Activated CD8-positive, alpha-beta T cell treated with anti-CD3 and anti-CD28 coated beads for 36 hours (primary cell): ENCODE measurements at regions not wholly inside any gene's neighbourhood (a gene's known extent, or its start where the extent isn't known, plus 50 kb on each side); places are given as distances from the start of the nearest gene placed in this dataset.
A peak's percentile ranks its signal among the peaks of the same experiment; 100 is the strongest.

Source experiments
- ATAC-seq: fragments of 200-7000 bp; cut with Tn5 transposase; one replicate; pipeline ENCODE4 v1.10.0; 2021; ENCODE audit warnings: mild to moderate bottlenecking, moderate library complexity
- CTCF ChIA-PET: fragments of 350-600 bp; sonication (Branson Sonifier 250); formaldehyde crosslinking; loops from one replicate; lab custom pipeline; 2021; ENCODE audit warnings: antibody characterized with exemption; lab: Charles Lee
- POLR2A ChIA-PET: fragments of 350-600 bp; sonication (Branson Sonifier 250); formaldehyde crosslinking; loops from one replicate; lab custom pipeline; 2021; ENCODE audit warnings: antibody characterized with exemption; lab: Charles Lee
- DNase-seq: peaks from one replicate; pipeline ENCODE4 v3.0.0-alpha.2; 2020
- H3K27ac Mint-ChIP-seq: one replicate; pipeline ENCODE4 v1.8.0; 2021; ENCODE audit warnings: mild to moderate bottlenecking, mixed read lengths
- H3K27me3 Mint-ChIP-seq: one replicate; pipeline ENCODE4 v1.8.0; 2021; ENCODE audit warnings: mixed read lengths
- H3K36me3 Mint-ChIP-seq: one replicate; pipeline ENCODE4 v1.8.0; 2021; ENCODE audit warnings: low read depth, mixed read lengths
- H3K4me1 Mint-ChIP-seq: one replicate; pipeline ENCODE4 v1.8.0; 2021; ENCODE audit warnings: low read depth, mixed read lengths
- H3K4me3 Mint-ChIP-seq: one replicate; pipeline ENCODE4 v1.8.0; 2021; ENCODE audit warnings: mild to moderate bottlenecking, moderate library complexity, mixed read lengths
- H3K9me3 Mint-ChIP-seq: one replicate; pipeline ENCODE4 v1.8.0; 2021; ENCODE audit warnings: mixed read lengths
- intact Hi-C: fragments of 100-400 bp; cut with micrococcal nuclease; formaldehyde crosslinking; loops from one replicate; pipeline ENCODE4 v1.10.0; 2022
- TF ChIP-seq, protein P1 (sequence below): fragments of 200-600 bp; IDR thresholded peaks from one replicate; pipeline ENCODE4 v1.8.0; 2022; ENCODE audit warnings: antibody characterized with exemption, mild to moderate bottlenecking

DNA sequence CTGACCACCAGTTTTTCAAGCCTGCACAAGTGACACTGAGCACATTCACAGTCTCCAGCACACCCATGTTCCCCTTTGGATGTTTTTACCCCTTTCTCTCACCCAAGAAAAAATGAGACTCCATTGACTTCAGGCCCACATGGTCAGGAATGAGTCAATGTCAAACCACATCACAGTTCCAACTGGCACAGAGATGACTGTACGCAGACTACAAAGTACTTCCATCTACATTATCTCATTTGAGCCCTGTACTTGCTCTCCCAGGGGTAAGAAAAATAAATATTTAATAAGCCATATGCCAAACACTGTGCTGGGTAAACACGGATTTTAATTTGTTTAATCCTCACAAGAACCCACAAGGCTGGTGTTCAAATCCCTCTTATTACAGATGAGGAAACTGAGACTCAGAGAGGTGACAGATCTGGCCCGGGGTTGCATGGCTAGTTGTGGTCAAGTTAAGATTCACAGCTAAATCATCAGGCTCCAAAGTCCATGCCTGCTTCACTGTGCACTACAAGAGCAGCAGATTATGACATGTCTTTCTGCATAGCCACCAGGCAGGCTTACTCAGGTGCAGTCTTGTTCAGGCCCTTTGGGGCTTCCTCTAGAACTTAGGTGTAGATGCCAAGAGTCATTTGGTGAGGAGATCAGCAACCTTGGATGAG, 106.1 kb downstream of the TXNL1 start:
- ChIA-PET CTCF (no interaction called here), POLR2A (no interaction called here)
- Mint-ChIP-seq H3K4me3 (no peak overlapping the region), H3K4me1 (peaks cover 6% of the 10 kb centered on the region), H3K27ac (no peak overlapping the region), H3K27me3 (peaks cover 7% of the 10 kb centered on the region), H3K9me3 (peaks cover 2% of the 10 kb centered on the region), H3K36me3 (no peaks in the 10 kb centered on the region)
- DNase-seq (peak; percentile 49), ATAC-seq (peak; percentile 79)
- TF ChIP-seq, protein P1, sequence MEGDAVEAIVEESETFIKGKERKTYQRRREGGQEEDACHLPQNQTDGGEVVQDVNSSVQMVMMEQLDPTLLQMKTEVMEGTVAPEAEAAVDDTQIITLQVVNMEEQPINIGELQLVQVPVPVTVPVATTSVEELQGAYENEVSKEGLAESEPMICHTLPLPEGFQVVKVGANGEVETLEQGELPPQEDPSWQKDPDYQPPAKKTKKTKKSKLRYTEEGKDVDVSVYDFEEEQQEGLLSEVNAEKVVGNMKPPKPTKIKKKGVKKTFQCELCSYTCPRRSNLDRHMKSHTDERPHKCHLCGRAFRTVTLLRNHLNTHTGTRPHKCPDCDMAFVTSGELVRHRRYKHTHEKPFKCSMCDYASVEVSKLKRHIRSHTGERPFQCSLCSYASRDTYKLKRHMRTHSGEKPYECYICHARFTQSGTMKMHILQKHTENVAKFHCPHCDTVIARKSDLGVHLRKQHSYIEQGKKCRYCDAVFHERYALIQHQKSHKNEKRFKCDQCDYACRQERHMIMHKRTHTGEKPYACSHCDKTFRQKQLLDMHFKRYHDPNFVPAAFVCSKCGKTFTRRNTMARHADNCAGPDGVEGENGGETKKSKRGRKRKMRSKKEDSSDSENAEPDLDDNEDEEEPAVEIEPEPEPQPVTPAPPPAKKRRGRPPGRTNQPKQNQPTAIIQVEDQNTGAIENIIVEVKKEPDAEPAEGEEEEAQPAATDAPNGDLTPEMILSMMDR: no peak
- intact Hi-C loops: no loop called here

DNA sequence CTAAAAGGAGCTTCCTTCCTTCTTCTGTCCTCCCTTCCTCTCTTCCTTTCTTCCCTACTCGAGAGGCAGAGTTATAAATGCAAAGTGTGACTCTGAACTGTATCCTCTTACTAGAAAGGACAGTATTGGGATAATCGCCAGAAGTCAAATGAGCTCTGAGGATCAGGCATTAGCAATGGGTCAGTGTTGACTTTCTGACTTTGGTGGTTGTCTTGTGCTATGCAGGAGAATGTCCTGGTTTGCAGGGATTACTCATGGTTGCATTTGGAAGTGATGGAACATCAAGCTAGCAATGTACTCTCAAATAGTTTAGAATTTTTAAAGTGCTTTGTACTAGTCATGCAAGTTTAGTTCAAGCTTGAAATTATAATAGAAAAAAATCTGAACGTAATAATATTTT, 115.6 kb downstream of the TXNL1 start:
- intact Hi-C loops: no loop called here
- DNase-seq (no peak), ATAC-seq (no peak)
- ChIA-PET CTCF (no interaction called here), POLR2A (no interaction called here)
- Mint-ChIP-seq H3K9me3 (no peaks in the 10 kb centered on the region), H3K27me3 (peaks cover 2% of the 10 kb centered on the region), H3K36me3 (no peaks in the 10 kb centered on the region), H3K4me3 (no peak overlapping the region), H3K4me1 (no peaks in the 10 kb centered on the region), H3K27ac (no peak overlapping the region)
- TF ChIP-seq, protein P1: no peak

DNA sequence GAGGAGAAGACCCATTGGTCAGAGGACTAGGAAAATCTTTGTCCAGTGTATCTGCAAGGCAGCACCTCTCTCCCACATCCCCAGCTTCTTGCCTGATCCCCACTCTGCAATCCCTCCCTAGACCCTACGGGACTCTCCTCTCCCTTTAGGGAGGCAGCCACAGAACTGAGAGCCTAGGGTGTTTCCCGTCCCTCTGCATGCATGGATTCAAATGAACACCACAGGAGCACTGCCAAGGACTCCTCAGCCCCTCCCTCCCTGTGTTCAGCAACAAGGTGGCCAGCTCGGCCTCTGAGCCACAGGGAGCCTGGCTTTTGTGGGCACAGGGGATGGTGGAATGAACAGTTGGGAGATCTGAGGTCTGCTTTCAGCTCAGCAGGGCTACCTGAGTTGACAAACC, 117.1 kb downstream of the TXNL1 start:
- Mint-ChIP-seq H3K4me1 (no peaks in the 10 kb centered on the region), H3K36me3 (no peaks in the 10 kb centered on the region), H3K27ac (no peak overlapping the region), H3K4me3 (no peak overlapping the region), H3K9me3 (no peaks in the 10 kb centered on the region), H3K27me3 (peaks cover 4% of the 10 kb centered on the region)
- TF ChIP-seq, protein P1: no peak
- intact Hi-C loops: no loop called here
- ChIA-PET POLR2A (interaction anchor here (0.5 kb wide), 1 partner anchor 179 kb away, joined by 3 read pairs; no protein-coding TSS in a partner anchor), CTCF (no interaction called here)
- DNase-seq (no peak), ATAC-seq (no peak)

DNA sequence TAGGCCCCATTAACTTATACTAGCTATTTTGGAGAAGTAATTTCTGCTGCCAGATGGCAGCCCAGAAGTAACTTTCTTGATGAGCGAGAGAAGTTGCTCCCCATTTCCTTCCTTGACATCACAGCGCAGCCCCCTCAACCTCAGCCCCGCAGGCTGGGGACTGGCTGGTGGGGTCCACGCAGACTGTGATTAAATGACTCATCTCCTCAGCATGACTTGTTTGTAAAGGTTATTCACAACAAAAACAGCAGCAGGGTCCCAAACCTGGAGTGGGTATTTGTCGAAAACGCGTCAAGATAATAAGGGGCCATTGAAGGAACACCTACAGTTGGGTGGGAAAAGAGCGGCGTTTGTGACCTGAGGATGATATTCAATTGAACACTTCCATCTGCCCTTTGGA, 120.6 kb downstream of the TXNL1 start:
- CTCF ChIA-PET: no interaction called here
- H3K27me3 Mint-ChIP-seq: peaks cover 4% of the 10 kb centered on the region
- ATAC-seq (no peak), DNase-seq (no peak)
- H3K27ac Mint-ChIP-seq: no peak overlapping the region
- POLR2A ChIA-PET: no interaction called here
- TF ChIP-seq, protein P1: no peak
- H3K4me3 Mint-ChIP-seq: no peak overlapping the region
- intact Hi-C loops: no loop called here
- no peaks in the 10 kb centered on the region for H3K4me1 Mint-ChIP-seq
- H3K36me3 Mint-ChIP-seq: no peaks in the 10 kb centered on the region
- H3K9me3 Mint-ChIP-seq: no peaks in the 10 kb centered on the region

DNA sequence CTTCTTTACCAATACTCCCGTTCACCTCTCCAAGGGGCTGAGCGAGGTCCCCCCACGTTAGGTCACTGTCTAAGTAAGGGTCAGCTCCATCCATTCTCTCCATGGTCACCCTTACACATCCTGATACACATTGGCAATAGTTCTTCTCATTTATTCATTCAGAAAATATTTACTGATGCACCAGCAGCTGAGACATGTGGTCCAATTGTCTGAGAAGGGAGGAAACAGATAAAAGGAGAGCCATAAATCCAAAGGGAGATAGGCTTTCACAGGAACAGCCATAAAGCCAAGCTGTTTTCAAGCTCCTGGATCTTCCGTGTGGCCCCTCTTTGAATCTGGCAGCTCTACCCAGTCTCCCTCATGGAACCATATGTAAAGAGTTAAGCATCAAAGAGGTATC, 121.2 kb downstream of the TXNL1 start:
- no peak overlapping the region for H3K4me3 Mint-ChIP-seq
- H3K27ac Mint-ChIP-seq: no peak overlapping the region
- ChIA-PET CTCF (no interaction called here), POLR2A (no interaction called here)
- no peaks in the 10 kb centered on the region for H3K9me3 Mint-ChIP-seq
- no peaks in the 10 kb centered on the region for H3K4me1 Mint-ChIP-seq
- ATAC-seq: no peak
- peaks cover 5% of the 10 kb centered on the region for H3K27me3 Mint-ChIP-seq
- DNase-seq: no peak
- H3K36me3 Mint-ChIP-seq: no peaks in the 10 kb centered on the region
- TF ChIP-seq, protein P1: no peak
- intact Hi-C loops: no loop called here
